ENCODE measurements at regions not wholly inside any gene's neighbourhood (a gene's known extent, or its start where the extent isn't known, plus 50 kb on each side); places are given as distances from the start of the nearest gene placed in this dataset.

GRCh38 chr4:186891859-186892486, 168.3 kb upstream of the FAT1 start:
- DNase-seq (ENCODE audit: low spot score) = no peak
- H3K27ac ChIP-seq = no peak overlapping the region
- ChIA-PET POLR2A (ENCODE audit: low non-redundant PET) (no interaction called here), CTCF (no interaction called here)
- no peak for TF ChIP-seq CTCF (conservative IDR thresholded peaks at IDR 0.05; ENCODE audit: low read depth)

- ChIA-PET CTCF (no interaction called here), POLR2A (ENCODE audit: low non-redundant PET) (no interaction called here)
- no peak for TF ChIP-seq CTCF (conservative IDR thresholded peaks at IDR 0.05; ENCODE audit: low read depth)
- no peak for DNase-seq (ENCODE audit: low spot score)
- H3K27ac ChIP-seq = no peak overlapping the region
Measured at GRCh38 chr4:186898367-186898766, 174.7 kb upstream of the FAT1 start.

- no peak overlapping the region for H3K27ac ChIP-seq
- POLR2A ChIA-PET (ENCODE audit: low non-redundant PET) = no interaction called here
- DNase-seq (ENCODE audit: low spot score) = no peak
- CTCF ChIA-PET = no interaction called here
- no peak for TF ChIP-seq CTCF (conservative IDR thresholded peaks at IDR 0.05; ENCODE audit: low read depth)
Measured at GRCh38 chr4:186900232-186900900, 176.7 kb upstream of the FAT1 start.

- H3K27ac ChIP-seq = no peak overlapping the region
- no peak for DNase-seq (ENCODE audit: low spot score)
- TF ChIP-seq CTCF (conservative IDR thresholded peaks at IDR 0.05; ENCODE audit: low read depth) = no peak
- ChIA-PET POLR2A (ENCODE audit: low non-redundant PET) (no interaction called here), CTCF (no interaction called here)
Measured at GRCh38 chr4:186900984-186901383, 177.3 kb upstream of the FAT1 start.

GRCh38 chr4:186901850-186902249, 178.2 kb upstream of the FAT1 start:
- POLR2A ChIA-PET (ENCODE audit: low non-redundant PET) = no interaction called here
- no peak for DNase-seq (ENCODE audit: low spot score)
- CTCF ChIA-PET = interaction anchor here (0.6 kb wide), 1 partner anchor 1148 kb away, joined by 4 read pairs; no protein-coding TSS in a partner anchor
- TF ChIP-seq CTCF (conservative IDR thresholded peaks at IDR 0.05; ENCODE audit: low read depth) = no peak
- no peak overlapping the region for H3K27ac ChIP-seq

GRCh38 chr4:186902361-186902760, 178.7 kb upstream of the FAT1 start:
- DNase-seq (ENCODE audit: low spot score) = no peak
- no peak for TF ChIP-seq CTCF (conservative IDR thresholded peaks at IDR 0.05; ENCODE audit: low read depth)
- POLR2A ChIA-PET (ENCODE audit: low non-redundant PET) = no interaction called here

More at GRCh38 chr4:186902361-186902760, 178.7 kb upstream of the FAT1 start:
- H3K27ac ChIP-seq = no peak overlapping the region
- CTCF ChIA-PET = interaction anchor here (0.5 kb wide), 1 partner anchor 52 kb away, joined by 4 read pairs; no protein-coding TSS in a partner anchor

All from RWPE1 (cell line).